Keratinocyte (primary cell): ENCODE measurements at regions not wholly inside any gene's neighbourhood (a gene's known extent, or its start where the extent isn't known, plus 50 kb on each side); places are given as distances from the start of the nearest gene placed in this dataset.
A peak's percentile ranks its signal among the peaks of the same experiment; 100 is the strongest.

Experiments used
- DNase-seq: peaks from one replicate; pipeline ENCODE4 v3.0.0-alpha.2; 2011; ENCODE audit warnings: low read depth, missing footprints, low spot score
- FAIRE-seq: peaks from 2 replicates; lab custom pipeline; 2011; peaks lifted over from hg19 to GRCh38; lab: Jason Lieb, UNC
- H2AFZ ChIP-seq: 2 replicates; pipeline ENCODE4 v1.6.0; 2012; ENCODE audit warnings: low read length, control low read depth, inconsistent platforms; ENCODE audit not compliant: control insufficient read depth
- H3K27ac ChIP-seq: 2 replicates; pipeline ENCODE4 v1.5.1; 2011; ENCODE audit warnings: low read length; ENCODE audit not compliant: control insufficient read depth, insufficient read depth
- H3K27me3 ChIP-seq: 3 replicates; pipeline ENCODE4 v1.6.0; 2011; ENCODE audit warnings: low read length; ENCODE audit not compliant: control insufficient read depth, insufficient read depth; ENCODE audit errors: extremely low read depth
- H3K36me3 ChIP-seq, 2 experiments: 2 replicates in 1 of 2; 3 replicates in 1 of 2; pipeline ENCODE4 v1.5.1; 2011; ENCODE audit warnings: low read length in 2 of 2, mild to moderate bottlenecking in 1 of 2; ENCODE audit not compliant: control insufficient read depth in 2 of 2, insufficient read depth in 2 of 2; ENCODE audit errors: extremely low read depth in 1 of 2
- H3K4me1 ChIP-seq: 3 replicates; pipeline ENCODE4 v1.5.1; 2011; ENCODE audit warnings: low read length; ENCODE audit not compliant: control insufficient read depth, insufficient read depth; ENCODE audit errors: extremely low read depth
- H3K4me2 ChIP-seq: 3 replicates; pipeline ENCODE4 v1.6.0; 2011; ENCODE audit warnings: low read depth, low read length; ENCODE audit not compliant: control insufficient read depth, insufficient read depth; ENCODE audit errors: extremely low read depth
- H3K4me3 ChIP-seq, 3 experiments: fragments of 200-600 bp in 1 of 3; sonication (generic) in 1 of 3; 2 replicates in 2 of 3; 3 replicates in 1 of 3; pipeline ENCODE4 v1.5.1; 2011 to 2016; ENCODE audit warnings: low read length in 3 of 3, mild to moderate bottlenecking in 3 of 3, control low read depth in 2 of 3, inconsistent platforms in 1 of 3, low read depth in 1 of 3, mixed read lengths in 1 of 3, mixed run types in 1 of 3, moderate library complexity in 1 of 3; ENCODE audit not compliant: control insufficient read depth in 2 of 3, insufficient read depth in 2 of 3; ENCODE audit errors: extremely low read depth in 1 of 3
- H3K79me2 ChIP-seq: 2 replicates; pipeline ENCODE4 v1.6.0; 2012; ENCODE audit warnings: low read length; ENCODE audit not compliant: control insufficient read depth, insufficient read depth
- H3K9ac ChIP-seq: 3 replicates; pipeline ENCODE4 v1.6.0; 2011; ENCODE audit warnings: low read length; ENCODE audit not compliant: control insufficient read depth, insufficient read depth; ENCODE audit errors: extremely low read depth
- H3K9me1 ChIP-seq: 3 replicates; pipeline ENCODE4 v1.6.0; 2011; ENCODE audit warnings: low read length; ENCODE audit not compliant: control insufficient read depth, insufficient read depth; ENCODE audit errors: extremely low read depth
- H3K9me3 ChIP-seq: 2 replicates; pipeline ENCODE4 v1.5.1; 2012; ENCODE audit warnings: low read depth, low read length; ENCODE audit not compliant: control insufficient read depth
- H4K20me1 ChIP-seq: 3 replicates; pipeline ENCODE4 v1.6.0; 2011; ENCODE audit warnings: low read length; ENCODE audit not compliant: control insufficient read depth, insufficient read depth; ENCODE audit errors: extremely low read depth
- CTCF ChIP-seq, 3 experiments: IDR thresholded peaks in 1 of 3; conservative IDR thresholded peaks in 1 of 3; optimal IDR thresholded peaks in 1 of 3; 2 replicates in 2 of 3; 3 replicates in 1 of 3; pipeline versions ENCODE3 to v1.5.1; 2011; ENCODE audit warnings: low read length in 3 of 3, mild to moderate bottlenecking in 3 of 3, moderate library complexity in 2 of 3, control low read depth in 1 of 3, inconsistent platforms in 1 of 3; ENCODE audit not compliant: insufficient read depth in 2 of 3; ENCODE audit errors: extremely low read depth in 1 of 3
- EZH2 ChIP-seq: IDR thresholded peaks from one replicate; pipeline ENCODE4 v1.6.1; 2012; ENCODE audit warnings: inconsistent platforms, mild to moderate bottlenecking, low read length, moderate library complexity
- dilution Hi-C: fragments of 300-500 bp; cut with MboI; formaldehyde crosslinking; loops from one replicate; pipeline ENCODE4 v1.7.0; 2020; ENCODE audit warnings: low sequenced_read_pairs; ENCODE audit not compliant: extremely low pct_ligation_motif_present

DNA sequence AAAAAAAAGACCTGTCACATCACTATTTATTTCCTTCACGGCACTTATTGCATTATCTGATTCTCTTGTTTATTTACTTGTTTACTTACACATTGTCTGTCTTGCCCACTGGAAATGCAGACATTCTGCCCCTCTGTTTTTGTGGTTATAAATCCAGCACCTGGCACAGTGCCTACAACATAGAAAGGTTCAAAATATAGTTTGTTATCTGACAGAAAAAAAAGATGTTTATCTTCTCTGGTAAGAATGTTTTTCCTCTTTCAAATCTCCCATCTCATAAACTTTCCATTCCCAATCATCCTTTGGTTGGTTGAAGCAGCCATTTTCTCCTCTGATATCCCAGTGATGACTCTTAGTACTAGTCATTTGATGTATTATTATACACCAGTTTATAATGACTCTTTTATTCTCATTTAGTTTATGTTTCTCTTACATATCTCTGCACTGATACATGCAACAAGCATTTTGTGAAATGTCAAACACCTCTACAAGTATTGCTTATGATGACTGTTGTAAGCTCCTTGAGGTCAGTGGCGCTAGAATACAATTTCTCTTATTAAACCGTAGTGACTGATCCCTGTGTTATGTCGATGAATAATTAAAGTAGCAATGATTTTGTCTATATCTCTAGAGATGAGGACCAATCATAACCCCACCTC lies 398.4 kb upstream of the TBL1XR1 start:
- Histone ChIP-seq H3K9ac (no peak overlapping the region), H4K20me1 (no peaks in the 10 kb centered on the region), H3K4me3 (no peak overlapping the region), H3K9me1 (no peaks in the 10 kb centered on the region), H3K36me3 (no peaks in the 10 kb centered on the region), H3K9me3 (no peaks in the 10 kb centered on the region), H2AFZ (no peak overlapping the region), H3K4me1 (peaks cover 72% of the 10 kb centered on the region), H3K79me2 (no peaks in the 10 kb centered on the region), H3K27me3 (no peaks in the 10 kb centered on the region), H3K4me2 (peak overlapping the region; percentile 91), H3K27ac (peak overlapping the region; percentile 88)
- dilution Hi-C loops = no loop called here
- FAIRE-seq (no peak), DNase-seq (no peak)
- TF ChIP-seq EZH2 = no peak
- TF ChIP-seq CTCF (optimal IDR thresholded peaks at IDR 0.05 in 1 of 3, IDR thresholded peaks at IDR 0.05 in 1 of 3, conservative IDR thresholded peaks at IDR 0.05 in 1 of 3; ENCODE audit: extremely low read depth in 1 of 3, insufficient read depth in 2 of 3, low read length in 3 of 3) = no peak

DNA sequence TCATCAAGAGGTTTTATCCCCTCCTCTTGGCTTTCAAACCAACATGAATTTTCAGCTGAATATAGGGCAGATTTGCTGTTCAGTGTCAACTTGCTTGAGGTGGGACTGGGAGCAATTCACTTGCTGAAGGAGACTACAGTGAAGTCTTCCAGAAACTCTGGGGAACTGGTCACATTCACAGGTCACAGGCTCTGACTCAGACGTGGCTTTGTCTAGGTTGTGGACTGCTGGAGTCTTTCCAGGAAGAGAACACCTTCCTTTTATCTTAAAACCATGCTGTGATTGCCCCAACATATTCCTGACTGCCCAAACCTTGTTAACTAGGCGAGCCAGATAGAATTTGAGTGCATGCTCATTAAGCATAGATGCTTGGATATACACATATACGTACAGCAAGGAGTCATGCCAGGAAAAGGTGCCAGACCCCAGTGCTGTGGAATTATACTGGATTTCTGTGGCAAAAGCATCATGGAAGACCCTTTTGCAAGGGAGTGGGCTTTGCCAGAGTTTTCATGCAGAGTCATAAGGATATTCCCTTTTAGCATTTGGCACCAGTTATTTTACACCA lies 399.1 kb upstream of the TBL1XR1 start:
- H3K4me2 ChIP-seq = peak overlapping the region; percentile 91
- H3K9me3 ChIP-seq = no peaks in the 10 kb centered on the region
- no peak for TF ChIP-seq CTCF (optimal IDR thresholded peaks at IDR 0.05 in 1 of 3, IDR thresholded peaks at IDR 0.05 in 1 of 3, conservative IDR thresholded peaks at IDR 0.05 in 1 of 3; ENCODE audit: extremely low read depth in 1 of 3, insufficient read depth in 2 of 3, low read length in 3 of 3)
- no peak for TF ChIP-seq EZH2
- dilution Hi-C loops = no loop called here
- peak overlapping the region in 1 of 3 experiments; percentile 50 for H3K4me3 ChIP-seq
- no peaks in the 10 kb centered on the region for H3K27me3 ChIP-seq
- H4K20me1 ChIP-seq = no peaks in the 10 kb centered on the region
- H3K9ac ChIP-seq = no peak overlapping the region
- H3K9me1 ChIP-seq = no peaks in the 10 kb centered on the region
- no peaks in the 10 kb centered on the region for H3K36me3 ChIP-seq
- peak overlapping the region; percentile 88 for H3K27ac ChIP-seq
- H2AFZ ChIP-seq = peak overlapping the region; percentile 29
- H3K79me2 ChIP-seq = no peaks in the 10 kb centered on the region
- H3K4me1 ChIP-seq = peaks cover 72% of the 10 kb centered on the region
- DNase-seq = no peak
- FAIRE-seq = peak; percentile 65
